Pancreas (tissue), 10 donors: ENCODE measurements at regions not wholly inside any gene's neighbourhood (a gene's known extent, or its start where the extent isn't known, plus 50 kb on each side); places are given as distances from the start of the nearest gene placed in this dataset.
A peak's percentile ranks its signal among the peaks of the same experiment; 100 is the strongest.

ENCODE experiments used
- ATAC-seq, 4 donors: fragments of 200-7000 bp; cut with Tn5 transposase; one replicate each; pipeline versions ENCODE4 v1.8.0 to v1.9.1; 2020; ENCODE audit warnings: mild to moderate bottlenecking in 4 of 4, moderate library complexity in 4 of 4
- DNase-seq, 6 donors: peaks; one replicate each; pipeline ENCODE4 v3.0.0-alpha.2; 2020
- FAIRE-seq: peaks from 2 replicates; lab custom pipeline; 2012; peaks lifted over from hg19 to GRCh38; lab: Jason Lieb, UNC
- H3K27ac ChIP-seq, 4 donors: fragments of 200-600 bp; sonication (generic); 1 replicate in 3 of 4; 2 replicates in 1 of 4; pipeline versions ENCODE4 v1.5.0 to v1.8.0; 2020
- H3K27me3 ChIP-seq, 4 donors: fragments of 200-600 bp; one replicate each; pipeline ENCODE4 v1.8.0; 2021
- H3K36me3 ChIP-seq, 3 donors: fragments of 200-600 bp; sonication (generic) in 1 of 3; one replicate each; pipeline versions ENCODE4 v1.5.0 to v1.8.0; 2020 to 2021
- H3K4me1 ChIP-seq, 3 donors: fragments of 200-600 bp; one replicate each; pipeline ENCODE4 v1.8.0; 2021
- H3K4me3 ChIP-seq, 4 donors: fragments of 200-600 bp; sonication (generic) in 2 of 4; one replicate each; pipeline versions ENCODE4 v1.5.0 to v1.8.0; 2020 to 2021
- H3K9me3 ChIP-seq, 4 donors: fragments of 200-600 bp; one replicate each; pipeline ENCODE4 v1.8.0; 2021
- CTCF ChIP-seq, 4 donors: fragments of 200-600 bp; sonication (generic) in 3 of 4; IDR thresholded peaks; one replicate each; pipeline versions ENCODE4 v1.5.0 to v1.8.0; 2021; ENCODE audit warnings: antibody characterized with exemption in 4 of 4
- WGBS, 2 donors: extraction: QIAGEN DNeasy Blood & Tissue Kit; methylation state at CpG; one replicate each; pipeline ENCODE4 v1.1.7; 2013; 5-methylcytosine and 5-hydroxymethylcytosine counted together
- intact Hi-C, 3 donors: fragments of 100-400 bp; cut with DNase I; formaldehyde crosslinking; loops; one replicate each; pipeline versions ENCODE4 v1.11.1 to v1.14.2; 2022
- donor health status: healthy with polysubstance abuse.
- donor health status: DM: no; HTN: no; CAD: no; lungs with moderate emphysema.
- donor health status: DM: no; HTN: no; CAD: no.
- donor health status: control.
- donor health status: control.
- donor health status: Bipolar disorder and iron deficiency.
- donor health status: DM: yes; HTN: yes; CAD: no.
- donor health status: DM: no; HTN: no; CAD: no.
- donor health status: DM: no; HTN: no; CAD: no.
- donor health status: DM: yes; HTN: yes; CAD: no.

GRCh38 chr5:16384222-16384621, 81.4 kb downstream of the ZNF622 start:
- no peaks in the 10 kb centered on the region for H3K27me3 ChIP-seq
- no peak for FAIRE-seq
- no peaks in the 10 kb centered on the region for H3K36me3 ChIP-seq
- DNase-seq = no peak
- peaks cover 13 to 19% (median 16%) of the 10 kb centered on the region in 3 donors for H3K4me1 ChIP-seq
- no peak for TF ChIP-seq CTCF (IDR thresholded peaks at IDR 0.05)
- H3K9me3 ChIP-seq = no peaks in the 10 kb centered on the region
- ATAC-seq = no peak
- H3K4me3 ChIP-seq = no peak overlapping the region
- intact Hi-C loops = no loop called here
- H3K27ac ChIP-seq = no peak overlapping the region
- 86 to 90% methylated on average over 5 of the region's 5 CpGs for whole genome bisulfite sequencing, 2 donors

- DNase-seq = no peak
- WGBS, 2 donors = 84 to 88% methylated on average over 2 of the region's 2 CpGs
- H3K4me3 ChIP-seq = no peak overlapping the region
- H3K27me3 ChIP-seq = no peaks in the 10 kb centered on the region
- ATAC-seq = no peak
- intact Hi-C loops = no loop called here
- no peak for FAIRE-seq
- no peaks in the 10 kb centered on the region for H3K9me3 ChIP-seq
- no peak overlapping the region for H3K27ac ChIP-seq
- no peaks in the 10 kb centered on the region for H3K36me3 ChIP-seq
- TF ChIP-seq CTCF (IDR thresholded peaks at IDR 0.05) = no peak
- H3K4me1 ChIP-seq = peaks cover 14 to 21% (median 16%) of the 10 kb centered on the region in 3 donors
These were observed 82.0 kb downstream of the ZNF622 start for GRCh38 chr5:16383544-16384052.

GRCh38 chr5:16382047-16382446, 83.6 kb downstream of the ZNF622 start:
- no peaks in the 10 kb centered on the region for H3K27me3 ChIP-seq
- FAIRE-seq (peak; percentile 29), ATAC-seq (no peak), DNase-seq (no peak)
- H3K4me1 ChIP-seq = peaks cover 14 to 26% (median 23%) of the 10 kb centered on the region in 3 donors
- no peak overlapping the region for H3K4me3 ChIP-seq
- no peak overlapping the region for H3K27ac ChIP-seq
- no peak for TF ChIP-seq CTCF (IDR thresholded peaks at IDR 0.05)
- intact Hi-C loops = no loop called here
- no peaks in the 10 kb centered on the region for H3K36me3 ChIP-seq
- no peaks in the 10 kb centered on the region for H3K9me3 ChIP-seq

- DNase-seq = peak in 5 of 6 donors; percentile 52 to 90 (median 81)
- Histone ChIP-seq H3K27ac (peak overlapping the region; percentile 37 to 71 (median 67)), H3K9me3 (no peaks in the 10 kb centered on the region), H3K4me1 (peaks cover 14 to 19% (median 16%) of the 10 kb centered on the region in 3 donors), H3K4me3 (no peak overlapping the region), H3K36me3 (no peaks in the 10 kb centered on the region), H3K27me3 (no peaks in the 10 kb centered on the region)
- ATAC-seq = peak; percentile 92 to 96 (median 94)
- FAIRE-seq = no peak
- intact Hi-C loops = no loop called here
- TF ChIP-seq CTCF (IDR thresholded peaks at IDR 0.05) = no peak
- WGBS, 2 donors = 10 to 13% methylated on average over 3 of the region's 3 CpGs
These were observed 86.8 kb downstream of the ZNF622 start for GRCh38 chr5:16378762-16379161.

- Histone ChIP-seq H3K9me3 (no peaks in the 10 kb centered on the region), H3K36me3 (no peaks in the 10 kb centered on the region), H3K27me3 (no peaks in the 10 kb centered on the region), H3K4me1 (no peaks in the 10 kb centered on the region), H3K4me3 (no peak overlapping the region), H3K27ac (no peak overlapping the region)
- WGBS, 2 donors = 56 to 60% methylated on average over 4 of the region's 4 CpGs
- FAIRE-seq (no peak), DNase-seq (no peak), ATAC-seq (no peak)
- TF ChIP-seq CTCF (IDR thresholded peaks at IDR 0.05) = no peak
- intact Hi-C loops = no loop called here
These were observed 93.1 kb downstream of the ZNF622 start for GRCh38 chr5:16372493-16372892.
